Myocyte (in vitro differentiated cells): ENCODE measurements at regions not wholly inside any gene's neighbourhood (a gene's known extent, or its start where the extent isn't known, plus 50 kb on each side); places are given as distances from the start of the nearest gene placed in this dataset.

Source experiments
- DNase-seq: peaks from one replicate; pipeline ENCODE4 v3.0.0-alpha.2; 2012; ENCODE audit warnings: low read depth

DNA sequence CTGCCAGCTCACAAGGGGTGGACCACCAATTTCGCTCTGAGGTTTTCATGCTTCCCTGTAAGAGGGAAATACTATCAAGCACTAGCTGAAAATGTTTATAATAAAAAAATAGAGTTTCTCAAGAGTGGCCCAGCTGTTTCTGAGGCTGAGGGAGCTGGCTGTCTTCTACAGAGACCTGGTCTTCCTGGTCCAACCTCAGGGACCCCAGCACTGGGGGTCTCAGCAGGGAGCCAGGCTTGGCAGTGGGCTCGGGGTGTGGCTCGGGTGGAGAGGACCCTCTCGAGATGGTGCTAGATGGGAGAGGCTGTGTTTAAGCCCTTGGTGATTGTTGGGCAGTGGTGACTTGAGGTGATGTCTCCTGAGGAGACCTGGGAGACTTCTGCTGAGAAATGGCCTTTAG, 87.3 kb upstream of the SHH start:
- no peak for DNase-seq

DNA sequence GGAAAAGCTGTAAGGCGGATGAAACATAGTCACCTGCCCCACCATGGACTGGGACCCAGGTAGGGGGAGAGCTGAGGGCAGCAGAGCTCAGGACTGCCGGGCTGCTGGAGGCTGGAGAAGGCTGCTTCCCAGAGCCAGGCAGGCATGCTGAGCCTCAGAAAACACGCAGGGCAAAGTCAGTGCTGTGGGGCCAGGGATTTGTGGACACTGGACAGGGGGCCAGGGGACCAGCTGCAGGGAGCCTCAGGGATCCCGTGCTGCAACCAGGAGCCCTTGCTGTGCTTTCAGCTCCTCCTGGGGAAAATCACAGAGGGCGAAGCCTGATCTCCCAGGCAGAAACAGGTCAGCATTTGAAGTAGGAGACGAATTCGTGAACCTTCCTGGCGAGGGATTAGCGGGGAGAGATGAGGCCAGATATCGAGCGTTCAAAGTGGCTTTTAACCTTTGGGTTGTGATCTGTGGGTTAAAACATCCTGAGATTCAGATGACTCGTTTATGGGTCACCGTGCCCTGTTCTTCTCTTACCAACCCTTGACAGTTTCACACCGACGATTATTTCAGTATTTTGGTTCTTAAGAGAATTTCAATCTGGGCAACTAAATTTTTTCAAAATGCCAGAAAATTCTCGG, 85.6 kb upstream of the SHH start:
- no peak for DNase-seq

DNA sequence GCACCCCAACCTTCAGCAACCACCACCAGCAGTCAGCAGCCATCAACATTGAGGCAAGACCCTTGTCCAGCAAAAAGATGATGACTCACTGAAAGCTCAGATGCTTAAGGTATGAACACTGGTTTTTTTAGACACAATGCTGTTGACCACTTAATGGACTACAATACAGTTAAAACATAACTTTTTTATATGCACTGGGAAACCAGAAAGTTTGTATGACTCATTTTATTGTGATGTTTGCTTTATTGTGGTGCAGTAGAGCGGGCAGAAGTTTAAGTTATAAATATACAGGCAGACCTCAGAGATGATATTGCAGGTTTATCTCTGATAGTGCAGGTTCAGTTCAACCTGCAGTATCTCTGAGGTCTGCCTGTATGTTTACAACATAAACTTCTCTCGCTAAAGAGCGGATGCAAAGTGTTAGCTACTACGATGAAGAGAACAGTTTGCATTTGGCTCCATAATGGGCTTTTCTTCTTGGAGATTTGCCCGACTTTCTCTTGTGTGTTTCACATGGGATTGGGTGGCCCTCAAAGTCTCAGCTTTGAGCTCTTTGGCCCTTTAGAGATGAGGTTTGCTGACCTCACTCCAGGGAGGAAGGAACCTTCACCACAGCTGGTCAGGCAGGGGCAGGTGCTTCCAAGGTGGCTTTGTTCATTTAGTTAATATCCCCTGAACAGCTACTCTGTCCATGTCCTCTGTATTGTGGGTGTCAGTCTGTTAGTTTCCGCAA, 84.4 kb upstream of the SHH start:
- DNase-seq, result peak; percentile 47

DNA sequence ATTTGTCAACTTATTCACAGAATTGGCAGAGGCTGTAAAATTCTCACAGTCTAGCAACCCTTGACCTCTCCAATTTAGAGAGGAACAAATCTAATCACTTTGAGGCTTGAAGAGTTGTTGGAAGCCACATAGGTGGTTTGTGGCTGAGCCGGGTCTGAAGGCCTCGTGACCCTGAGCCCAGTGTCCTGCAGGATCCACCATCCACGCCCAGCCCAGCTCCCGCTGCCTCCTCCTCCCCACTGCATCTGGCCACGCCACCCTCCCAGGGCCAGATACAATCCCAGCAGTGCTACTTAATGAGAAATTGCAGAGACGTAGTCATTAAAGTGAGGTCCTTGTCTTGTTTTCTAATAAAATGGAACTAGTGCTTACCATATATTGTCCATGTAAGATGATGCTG, 81.4 kb upstream of the SHH start:
- DNase-seq, result no peak

DNA sequence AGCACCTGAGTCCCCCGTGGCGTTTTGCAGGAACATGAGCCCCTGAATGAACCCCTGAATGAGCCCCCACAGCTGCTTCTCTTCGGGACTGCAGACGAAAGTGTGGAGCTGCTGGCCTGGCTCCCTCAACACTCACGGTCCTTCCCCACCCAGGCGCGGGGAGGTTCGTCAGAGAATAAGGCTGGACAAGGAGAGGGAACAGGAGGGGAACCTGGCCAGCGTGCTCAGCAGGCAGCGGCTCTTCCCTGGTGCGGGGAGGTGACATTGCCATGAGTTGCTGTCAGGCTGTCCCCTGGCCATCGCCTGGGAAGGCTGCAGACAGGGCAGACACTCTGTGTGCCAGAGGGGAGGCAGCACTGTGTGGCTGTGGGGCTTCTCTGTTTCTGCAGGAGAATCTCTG, 80.9 kb upstream of the SHH start:
- no peak for DNase-seq

DNA sequence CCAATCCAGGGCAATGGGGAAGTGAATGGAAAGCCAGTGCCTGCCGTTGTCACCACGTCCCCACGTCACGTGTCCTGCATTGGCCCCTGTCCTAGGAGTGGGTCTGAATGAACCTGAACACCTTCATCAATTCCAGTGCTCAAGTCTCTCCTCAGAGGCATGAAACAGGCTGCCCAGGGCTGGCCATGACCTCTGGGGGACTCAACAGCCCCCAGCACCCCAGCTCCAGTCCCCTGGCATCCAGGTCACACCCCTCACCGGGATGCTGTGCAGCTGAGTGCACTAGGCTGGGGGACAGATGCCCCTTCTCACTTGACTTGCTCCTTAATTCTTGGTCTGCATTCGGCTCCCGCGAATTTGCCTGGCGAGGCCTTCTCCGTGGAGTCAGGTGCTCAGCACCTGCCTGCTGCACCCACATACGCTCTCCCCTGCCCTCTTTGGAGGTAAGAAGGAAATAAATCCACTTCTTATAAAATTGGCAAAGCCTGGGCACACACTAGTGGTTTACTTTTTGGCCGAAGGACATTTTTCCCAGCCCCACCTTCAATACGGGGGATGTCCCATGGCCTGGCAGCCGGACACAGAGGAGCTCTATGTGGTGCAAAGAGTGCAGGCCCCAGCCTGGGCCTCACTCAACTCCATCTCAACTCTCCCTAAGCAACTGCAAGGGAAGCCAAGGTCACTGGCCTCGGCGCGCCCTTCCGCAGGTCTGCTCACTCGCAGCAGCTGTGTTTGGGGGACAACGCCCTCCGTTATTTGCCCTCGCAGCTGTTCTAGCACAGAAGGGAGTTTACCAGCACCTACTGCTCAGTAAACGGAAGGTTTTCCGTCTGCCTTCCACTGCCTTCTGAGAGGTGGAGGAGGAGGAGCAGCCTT, 77.6 kb upstream of the SHH start:
- DNase-seq, result peak; percentile 28

DNA sequence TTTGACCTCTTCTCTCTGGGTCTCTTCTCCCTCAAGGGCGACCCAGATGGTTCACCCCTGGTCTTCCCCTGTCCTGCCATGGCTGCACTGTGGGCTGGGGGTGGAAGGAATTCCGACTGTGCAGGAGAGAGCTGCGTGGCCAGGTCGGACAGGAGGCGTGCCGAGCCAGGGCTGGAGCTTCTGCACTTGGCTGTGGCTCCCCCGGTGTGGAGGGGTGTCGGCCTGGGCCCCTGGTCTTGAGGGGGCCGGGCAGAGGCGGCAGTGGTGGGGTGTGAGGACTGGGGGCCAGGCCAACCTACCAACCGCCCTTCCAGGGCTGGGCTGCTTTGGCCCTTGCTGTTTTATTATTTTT, 74.9 kb upstream of the SHH start:
- no peak for DNase-seq

DNA sequence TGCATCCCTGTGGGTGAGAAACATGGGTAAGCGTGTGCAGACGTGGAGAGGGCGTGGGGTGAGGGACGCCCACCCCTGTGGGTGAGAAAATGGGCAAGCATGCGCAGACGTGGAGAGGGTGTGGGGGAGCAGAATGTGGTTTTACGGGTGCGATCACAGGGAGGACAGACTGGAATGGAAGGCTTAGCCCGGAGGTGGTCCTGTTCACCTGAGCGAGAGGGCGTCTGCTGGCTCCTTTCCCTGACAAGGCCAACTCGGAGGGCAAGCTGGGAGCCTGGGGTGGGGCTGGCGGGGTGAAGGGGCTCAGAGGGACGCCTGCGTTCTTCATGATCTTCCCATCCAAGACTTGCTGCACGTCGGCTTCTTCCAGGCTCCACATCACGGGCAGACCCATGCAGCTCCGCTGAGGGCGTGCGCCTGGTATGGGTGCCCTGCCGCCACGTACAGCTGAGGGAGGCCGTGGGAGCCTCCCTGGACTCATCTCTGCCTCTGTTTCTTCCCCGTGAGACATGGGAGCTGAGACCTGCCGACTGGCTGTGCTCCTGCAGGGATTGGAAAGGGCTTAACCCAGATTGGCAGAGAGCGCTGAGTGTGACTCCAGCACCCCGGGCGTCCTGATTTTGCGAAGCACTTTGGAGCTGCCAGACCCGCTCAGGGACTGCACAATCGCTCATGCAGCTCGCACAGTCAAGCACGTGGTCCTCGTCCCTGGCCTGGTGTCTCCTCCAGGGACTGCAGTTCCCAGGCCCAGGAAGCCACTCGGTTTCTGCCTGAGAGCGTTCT, 74.3 kb upstream of the SHH start:
- DNase-seq, result no peak

DNA sequence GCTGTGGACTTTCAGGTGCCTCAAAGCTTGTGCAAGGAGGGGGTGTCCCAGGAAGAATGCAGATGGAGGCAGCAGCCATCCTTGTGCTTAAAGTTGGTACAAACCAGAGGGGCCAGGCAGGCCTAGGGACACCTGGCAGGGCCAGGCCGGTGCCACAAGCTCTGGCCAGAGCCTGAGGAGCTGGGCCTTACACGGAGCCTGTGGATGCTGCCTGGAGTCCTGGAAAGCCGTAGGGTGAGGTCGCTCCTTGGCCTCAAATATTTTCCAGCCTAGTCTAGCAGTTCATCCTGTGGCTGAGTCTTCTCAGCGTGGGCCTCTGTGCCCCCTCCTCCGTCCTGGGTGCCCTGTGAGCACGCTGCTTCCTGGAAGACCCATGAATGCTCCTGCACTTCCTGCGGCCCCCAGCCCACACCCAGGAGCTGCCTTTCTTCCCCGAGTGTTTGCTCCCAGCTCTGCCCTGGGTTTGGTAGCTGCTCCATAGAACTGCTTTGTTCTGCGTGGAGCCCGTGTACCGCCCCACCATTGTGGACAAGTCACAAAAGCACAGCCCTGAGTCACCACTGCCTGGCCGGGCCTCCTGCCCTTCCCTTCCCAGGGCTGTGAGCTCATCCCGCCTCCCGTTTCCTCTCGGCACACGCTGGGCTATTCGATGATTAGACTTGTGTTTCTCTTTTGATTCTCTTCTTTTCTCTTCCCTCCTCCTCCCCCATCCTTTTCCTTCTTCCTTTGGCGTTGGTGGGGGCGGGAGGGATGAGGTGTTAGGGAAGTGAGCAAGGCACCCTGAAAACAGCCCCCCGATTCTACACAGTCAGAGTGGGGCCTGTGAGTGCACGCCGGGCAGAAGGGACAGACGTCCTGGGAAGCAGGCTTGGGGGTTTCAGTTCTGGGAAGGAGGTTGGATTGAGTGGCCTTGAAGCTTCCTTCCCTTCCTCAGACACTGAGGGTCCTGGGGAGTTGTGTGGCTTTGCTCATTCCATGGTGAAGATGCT, 73.2 kb upstream of the SHH start:
- DNase-seq, result peak; percentile 74

DNA sequence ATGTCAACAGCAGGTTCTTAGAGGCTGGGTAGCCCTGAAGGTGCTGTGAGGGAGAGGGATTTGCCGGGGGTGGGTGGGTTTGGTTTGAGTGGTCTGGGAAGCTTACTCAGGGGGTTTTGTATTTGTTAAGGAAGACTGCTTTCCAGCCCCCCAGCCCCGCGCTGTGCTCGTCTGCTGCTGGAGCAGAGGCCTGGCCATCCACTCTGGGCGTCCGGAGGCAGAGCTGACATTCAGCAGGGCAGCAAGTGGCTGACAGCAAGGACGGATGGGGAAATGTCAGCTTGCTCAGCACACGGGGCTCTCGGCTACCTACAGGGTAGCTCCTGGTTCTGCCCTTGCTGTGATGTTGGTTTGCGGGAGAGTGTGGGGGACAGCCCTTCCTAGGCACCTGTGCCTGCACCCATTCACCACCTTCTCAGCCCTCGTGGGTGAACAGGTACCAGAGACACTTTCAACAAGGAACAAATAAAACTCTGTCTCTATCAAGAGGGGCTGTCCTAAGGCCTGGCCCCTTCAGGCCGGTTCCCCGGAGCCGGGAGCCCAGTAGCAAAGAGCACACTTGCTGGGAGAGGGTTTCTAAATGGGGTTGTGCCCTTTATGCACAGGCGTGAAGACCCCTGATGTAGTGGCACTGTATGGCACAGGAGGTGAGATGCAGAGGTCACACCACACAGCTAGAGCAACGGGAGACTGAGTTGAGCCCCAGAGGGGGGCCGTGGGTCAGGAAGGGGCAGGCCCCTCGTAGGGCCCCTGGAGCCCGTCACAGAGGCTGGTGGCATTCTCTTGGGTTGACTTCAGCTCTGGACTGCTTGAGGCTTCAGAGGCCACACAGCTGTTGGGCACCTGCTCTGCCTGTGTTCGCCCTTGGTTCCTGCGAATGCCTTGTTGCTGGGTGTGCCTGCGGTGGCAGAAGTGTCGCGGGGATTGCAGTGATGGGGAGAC, 72.2 kb upstream of the SHH start:
- DNase-seq, result peak; percentile 42

DNA sequence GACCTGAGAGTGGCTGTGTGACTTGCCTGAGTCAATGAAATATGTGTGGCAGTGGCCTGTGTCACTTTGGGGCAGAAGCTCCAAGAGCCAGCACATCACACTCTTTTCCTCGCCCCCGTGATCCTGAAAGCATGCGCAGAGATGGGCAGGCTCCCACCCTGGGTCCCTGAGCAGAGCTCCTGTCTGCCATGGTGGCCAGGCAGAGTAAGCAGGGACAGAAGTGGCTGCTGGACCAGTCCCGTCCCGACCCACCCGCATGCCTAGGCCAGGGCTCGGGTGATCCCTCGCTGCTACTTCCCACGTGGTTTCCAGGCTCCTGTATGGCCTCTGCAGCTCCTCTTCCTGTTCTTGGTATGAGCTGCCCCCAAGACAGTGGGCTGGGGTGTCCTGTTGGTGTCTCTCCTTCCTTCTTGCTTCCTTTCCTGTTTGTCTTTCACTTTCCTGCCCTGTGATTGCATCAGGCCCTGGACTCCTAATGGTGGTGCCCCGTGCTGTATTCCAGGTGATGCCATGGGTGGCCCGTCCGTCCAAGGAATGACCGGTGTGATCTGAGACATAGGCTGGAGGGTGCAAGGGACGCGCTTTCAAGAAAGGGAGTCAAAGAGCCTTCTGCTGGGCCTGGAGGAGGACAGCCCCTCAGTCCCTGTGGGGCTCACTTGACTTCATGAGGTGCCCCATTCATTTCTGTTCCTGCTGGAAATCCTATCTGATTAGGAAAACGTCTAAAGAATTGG, 71.4 kb upstream of the SHH start:
- DNase-seq, result no peak

DNA sequence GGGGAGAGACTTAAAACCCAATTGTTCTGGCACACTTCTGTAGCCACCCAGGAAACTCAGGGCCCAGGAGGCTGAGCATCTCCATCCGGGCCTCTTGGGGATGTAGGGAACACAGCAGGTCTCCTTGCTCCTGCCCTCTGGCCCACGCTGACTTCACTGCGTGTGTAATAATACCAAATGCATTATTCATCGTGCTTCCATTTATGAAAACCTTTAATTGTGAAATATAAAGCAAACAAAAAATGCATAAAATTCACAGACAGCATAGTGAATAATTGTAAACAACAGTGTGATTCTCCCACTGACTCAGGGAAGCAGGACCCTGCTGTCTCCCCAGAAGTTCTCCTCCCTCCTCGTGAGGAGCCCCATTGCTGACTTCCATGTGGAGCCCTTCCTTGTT, 70.3 kb upstream of the SHH start:
- DNase-seq, result no peak

DNA sequence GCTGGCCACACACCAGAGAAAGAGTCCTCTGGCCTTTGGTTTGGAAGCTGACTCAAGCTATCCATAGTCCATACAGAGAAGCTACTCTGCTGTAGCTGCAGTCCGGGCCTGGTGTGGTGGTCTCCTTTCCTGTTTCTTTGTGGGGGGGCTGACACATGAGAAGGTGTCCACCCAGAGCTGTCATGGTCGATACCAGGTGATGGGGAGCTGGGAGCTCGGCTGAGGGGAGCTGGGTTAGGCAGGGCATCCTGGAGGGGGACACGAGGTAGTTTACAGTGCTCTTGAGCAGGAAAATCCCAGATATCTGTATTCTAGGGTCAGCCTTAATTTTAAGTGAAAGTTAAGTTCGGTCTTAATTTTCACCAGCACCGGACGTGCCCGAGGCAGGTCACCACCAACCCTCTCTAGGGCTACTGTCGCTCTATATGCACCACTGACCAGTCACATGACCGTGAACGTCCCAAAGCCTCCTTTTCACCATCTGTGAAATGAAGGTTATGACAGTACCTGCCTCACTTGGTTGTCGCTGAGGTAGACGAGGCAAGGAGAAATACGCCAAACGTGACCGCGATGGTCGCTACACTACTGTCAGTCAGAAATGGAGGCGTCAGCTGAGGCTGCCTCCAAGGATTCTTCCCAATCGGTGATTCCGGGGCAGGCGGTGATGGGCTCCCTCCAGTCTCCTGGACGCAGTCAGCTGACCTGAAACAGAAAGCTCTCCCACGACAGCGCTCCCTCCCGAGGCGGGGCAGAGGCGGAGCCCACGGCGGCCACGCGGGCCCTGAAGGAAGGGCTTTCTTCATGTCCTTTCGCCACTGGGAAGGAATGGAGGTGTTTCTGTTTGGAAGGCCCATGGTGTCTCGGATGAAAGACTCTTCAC, 69.4 kb upstream of the SHH start:
- DNase-seq, result no peak

DNA sequence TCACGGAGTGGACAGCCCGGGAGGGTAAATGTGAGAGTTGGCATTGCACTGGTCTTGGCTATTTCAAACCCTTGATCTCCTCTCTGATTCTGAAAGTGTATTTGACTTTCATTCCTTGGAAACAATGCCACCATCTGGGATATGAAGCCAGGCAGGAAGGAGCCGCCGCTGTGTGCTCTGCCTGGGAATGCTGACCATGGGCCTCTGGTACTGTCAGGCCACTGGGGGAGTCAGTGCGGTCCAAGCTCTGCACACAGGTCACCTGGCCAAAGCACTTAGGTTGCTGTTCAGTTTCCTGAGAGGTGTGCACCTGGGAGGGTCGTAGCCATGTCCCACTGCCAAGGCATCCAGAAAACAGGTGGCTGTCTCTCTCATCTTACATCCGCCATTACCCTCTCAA, 68.5 kb upstream of the SHH start:
- no peak for DNase-seq

DNA sequence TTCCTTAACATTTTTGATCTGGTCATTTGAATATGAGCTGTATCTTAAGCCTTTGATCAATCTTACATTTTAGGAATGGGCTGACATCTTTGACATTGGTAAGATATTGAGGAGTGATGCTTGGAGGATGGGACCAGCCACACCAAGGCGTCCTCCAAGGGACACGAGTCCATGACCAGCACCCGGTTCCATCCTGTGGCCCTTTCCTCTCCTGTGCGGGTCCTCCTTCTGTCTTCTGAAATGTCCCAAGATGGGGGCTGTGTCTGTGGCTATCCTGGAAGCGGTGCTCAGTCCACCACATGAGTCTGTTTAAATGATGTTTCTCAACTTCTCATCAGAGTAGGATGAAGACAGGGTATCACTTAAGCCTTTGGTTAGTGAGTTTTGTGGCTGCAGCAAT, 67.3 kb upstream of the SHH start:
- DNase-seq, result no peak

DNA sequence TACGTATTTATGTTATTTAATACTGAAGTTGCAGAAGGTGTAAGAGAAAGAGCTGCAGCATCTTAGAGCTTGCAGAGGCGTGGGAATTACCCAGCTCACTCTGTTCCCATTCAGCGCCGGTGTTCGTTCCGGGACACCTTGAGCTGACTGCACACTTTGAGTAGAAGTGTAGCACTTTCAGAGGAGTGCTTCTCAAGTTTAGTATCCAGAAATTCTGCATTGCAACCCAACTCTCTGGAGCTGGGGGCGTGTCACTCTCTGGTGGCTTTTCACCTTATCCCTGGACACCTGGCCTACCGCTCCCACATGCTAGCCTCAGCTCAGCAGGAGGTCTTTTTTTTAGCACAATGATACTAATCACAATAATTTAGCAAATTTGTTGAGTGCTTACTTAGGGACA, 66.4 kb upstream of the SHH start:
- DNase-seq, result no peak

DNA sequence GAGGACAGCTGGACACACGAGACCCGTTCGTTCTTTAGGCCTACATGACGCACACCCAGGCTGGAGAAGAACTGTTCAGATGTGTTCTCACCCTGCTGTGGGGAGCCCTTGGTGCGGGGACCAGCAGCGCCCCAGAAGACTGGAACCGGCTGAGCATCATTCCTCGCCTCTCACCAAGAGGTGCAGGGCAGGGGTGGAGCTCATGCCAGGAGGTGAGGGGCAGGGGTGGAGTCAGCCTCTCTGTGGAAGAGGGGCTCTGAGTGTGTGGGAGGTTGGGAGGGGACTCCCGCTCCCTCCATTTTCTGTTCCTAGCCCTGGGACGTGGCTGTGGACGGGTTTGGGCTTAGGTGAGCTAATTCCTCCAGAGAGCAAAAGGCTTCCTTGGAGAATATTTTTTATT, 66.0 kb upstream of the SHH start:
- no peak for DNase-seq

DNA sequence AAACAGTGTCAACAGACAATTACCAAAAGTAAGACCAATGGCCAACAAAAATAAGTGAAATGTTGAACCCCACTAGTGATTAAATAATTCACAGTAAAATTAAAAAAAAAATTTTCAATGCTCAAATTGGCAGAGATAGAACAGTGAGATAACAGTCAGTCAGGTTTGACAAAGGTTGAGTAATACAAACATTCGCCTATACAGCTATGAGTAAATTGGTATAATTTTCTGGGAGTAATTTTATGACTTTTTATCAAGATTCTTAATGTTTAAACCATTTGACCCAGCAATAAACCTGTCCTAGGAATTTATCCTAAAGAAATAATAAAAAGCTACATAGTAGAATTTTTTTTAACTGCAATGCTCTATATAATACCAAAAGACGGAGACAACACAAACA, 64.9 kb upstream of the SHH start:
- no peak for DNase-seq
